ENCODE measurements at regions not wholly inside any gene's neighbourhood (a gene's known extent, or its start where the extent isn't known, plus 50 kb on each side); places are given as distances from the start of the nearest gene placed in this dataset.

DNA sequence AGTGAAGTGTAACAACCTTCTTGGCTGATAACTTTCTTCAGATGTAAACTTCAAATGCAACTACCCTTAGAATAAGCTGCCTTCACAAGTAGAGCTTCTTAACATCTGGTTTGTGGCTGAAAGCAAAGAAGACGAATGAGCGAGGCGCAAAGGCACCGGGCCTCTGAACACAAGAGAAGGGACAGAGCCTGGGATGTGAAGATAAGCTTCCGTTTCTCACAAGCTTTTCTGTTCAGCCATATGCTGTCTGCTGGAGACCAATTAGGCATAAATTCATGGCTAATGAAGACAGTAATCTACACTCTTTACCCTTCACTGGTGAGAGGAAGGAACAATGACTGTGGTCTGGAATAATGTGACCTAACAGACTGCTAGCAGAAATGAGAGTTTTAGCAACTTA, 195.2 kb downstream of the ATXN7L3B start:
- ChIA-PET CTCF (no interaction called here), POLR2A (no interaction called here)
- no peak for DNase-seq (ENCODE audit: low read depth)
- Histone ChIP-seq H3K4me3 (ENCODE audit: low read depth, low read length) (no peak overlapping the region), H3K27me3 (ENCODE audit: control insufficient read depth, insufficient read depth, low read length) (no peaks in the 10 kb centered on the region), H3K36me3 (ENCODE audit: control insufficient read depth, insufficient read depth, low read length) (no peaks in the 10 kb centered on the region)
- TF ChIP-seq, protein P1, sequence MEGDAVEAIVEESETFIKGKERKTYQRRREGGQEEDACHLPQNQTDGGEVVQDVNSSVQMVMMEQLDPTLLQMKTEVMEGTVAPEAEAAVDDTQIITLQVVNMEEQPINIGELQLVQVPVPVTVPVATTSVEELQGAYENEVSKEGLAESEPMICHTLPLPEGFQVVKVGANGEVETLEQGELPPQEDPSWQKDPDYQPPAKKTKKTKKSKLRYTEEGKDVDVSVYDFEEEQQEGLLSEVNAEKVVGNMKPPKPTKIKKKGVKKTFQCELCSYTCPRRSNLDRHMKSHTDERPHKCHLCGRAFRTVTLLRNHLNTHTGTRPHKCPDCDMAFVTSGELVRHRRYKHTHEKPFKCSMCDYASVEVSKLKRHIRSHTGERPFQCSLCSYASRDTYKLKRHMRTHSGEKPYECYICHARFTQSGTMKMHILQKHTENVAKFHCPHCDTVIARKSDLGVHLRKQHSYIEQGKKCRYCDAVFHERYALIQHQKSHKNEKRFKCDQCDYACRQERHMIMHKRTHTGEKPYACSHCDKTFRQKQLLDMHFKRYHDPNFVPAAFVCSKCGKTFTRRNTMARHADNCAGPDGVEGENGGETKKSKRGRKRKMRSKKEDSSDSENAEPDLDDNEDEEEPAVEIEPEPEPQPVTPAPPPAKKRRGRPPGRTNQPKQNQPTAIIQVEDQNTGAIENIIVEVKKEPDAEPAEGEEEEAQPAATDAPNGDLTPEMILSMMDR (IDR thresholded peaks at IDR 0.05; ENCODE audit: insufficient read depth, low read depth, low read length): no peak

DNA sequence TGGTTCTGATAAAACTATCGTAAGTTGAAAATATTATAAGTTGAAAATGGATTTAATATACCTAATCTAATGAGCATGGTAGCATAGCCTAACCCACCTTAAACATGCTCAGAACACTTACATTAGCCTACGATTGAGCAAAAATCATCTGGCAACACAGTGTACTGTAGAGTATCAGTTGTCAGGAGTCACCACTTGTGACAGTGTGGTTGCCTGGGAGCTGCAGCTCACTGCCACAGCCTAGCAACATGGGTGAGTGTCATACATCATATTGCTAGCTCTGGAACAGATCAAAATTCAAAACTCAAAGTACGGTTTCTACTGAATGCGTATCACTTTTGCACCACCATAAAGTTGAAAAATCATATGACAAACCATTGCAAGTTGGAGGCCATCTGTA, 203.5 kb downstream of the ATXN7L3B start:
- Histone ChIP-seq H3K36me3 (ENCODE audit: control insufficient read depth, insufficient read depth, low read length) (no peaks in the 10 kb centered on the region), H3K27me3 (ENCODE audit: control insufficient read depth, insufficient read depth, low read length) (no peaks in the 10 kb centered on the region), H3K4me3 (ENCODE audit: low read depth, low read length) (no peak overlapping the region)
- POLR2A ChIA-PET: interaction anchor here (0.6 kb wide), 1 partner anchor 1616 kb away, joined by 3 read pairs; no protein-coding TSS in a partner anchor
- CTCF ChIA-PET: no interaction called here
- TF ChIP-seq, protein P1 (IDR thresholded peaks at IDR 0.05; ENCODE audit: insufficient read depth, low read depth, low read length): no peak
- no peak for DNase-seq (ENCODE audit: low read depth)

DNA sequence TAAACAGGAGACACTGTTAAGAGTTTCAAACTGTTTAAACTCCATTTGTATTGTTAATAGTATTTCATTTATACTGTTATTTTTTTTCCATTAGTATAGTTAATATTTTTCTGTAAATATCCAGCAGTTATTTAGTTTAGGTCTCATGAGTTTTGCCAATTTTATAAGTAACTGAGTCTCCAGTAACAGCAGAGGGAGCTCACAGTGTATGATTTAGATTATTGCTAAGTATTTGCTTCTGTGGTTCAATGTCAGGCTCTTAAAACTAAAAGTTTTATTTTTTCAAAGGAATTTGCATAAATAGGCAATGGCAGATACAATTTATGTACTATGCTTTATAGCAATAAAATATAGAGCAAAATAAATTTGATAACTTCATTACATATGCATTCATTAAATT, 209.7 kb downstream of the ATXN7L3B start:
- Histone ChIP-seq H3K36me3 (ENCODE audit: control insufficient read depth, insufficient read depth, low read length) (no peaks in the 10 kb centered on the region), H3K4me3 (ENCODE audit: low read depth, low read length) (no peak overlapping the region), H3K27me3 (ENCODE audit: control insufficient read depth, insufficient read depth, low read length) (no peaks in the 10 kb centered on the region)
- no peak for DNase-seq (ENCODE audit: low read depth)
- CTCF ChIA-PET: no interaction called here
- TF ChIP-seq, protein P1 (IDR thresholded peaks at IDR 0.05; ENCODE audit: insufficient read depth, low read depth, low read length): no peak
- POLR2A ChIA-PET: no interaction called here

DNA sequence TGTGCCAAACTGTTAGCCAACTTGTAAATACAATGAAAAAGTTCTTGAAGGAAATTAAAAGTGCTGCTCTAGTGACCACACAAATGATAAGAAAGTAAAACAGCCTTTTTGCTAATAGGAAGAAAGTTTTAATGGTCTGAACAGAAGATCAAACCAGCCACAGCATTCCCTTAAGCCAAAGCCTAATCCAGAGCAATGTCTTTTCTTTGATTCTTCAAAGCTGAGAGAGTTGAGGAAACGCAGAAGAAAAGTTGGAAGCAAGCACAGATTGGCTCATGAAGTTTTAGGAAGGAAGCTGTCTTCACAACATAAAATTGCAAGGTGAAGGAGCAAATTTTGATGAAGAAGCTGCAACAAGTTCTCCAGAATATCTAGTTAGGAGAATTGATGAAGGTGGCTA, 213.8 kb downstream of the ATXN7L3B start:
- Histone ChIP-seq H3K36me3 (ENCODE audit: control insufficient read depth, insufficient read depth, low read length) (no peaks in the 10 kb centered on the region), H3K27me3 (ENCODE audit: control insufficient read depth, insufficient read depth, low read length) (no peaks in the 10 kb centered on the region), H3K4me3 (ENCODE audit: low read depth, low read length) (no peak overlapping the region)
- ChIA-PET POLR2A (no interaction called here), CTCF (no interaction called here)
- DNase-seq (ENCODE audit: low read depth): no peak
- TF ChIP-seq, protein P1 (IDR thresholded peaks at IDR 0.05; ENCODE audit: insufficient read depth, low read depth, low read length): no peak

DNA sequence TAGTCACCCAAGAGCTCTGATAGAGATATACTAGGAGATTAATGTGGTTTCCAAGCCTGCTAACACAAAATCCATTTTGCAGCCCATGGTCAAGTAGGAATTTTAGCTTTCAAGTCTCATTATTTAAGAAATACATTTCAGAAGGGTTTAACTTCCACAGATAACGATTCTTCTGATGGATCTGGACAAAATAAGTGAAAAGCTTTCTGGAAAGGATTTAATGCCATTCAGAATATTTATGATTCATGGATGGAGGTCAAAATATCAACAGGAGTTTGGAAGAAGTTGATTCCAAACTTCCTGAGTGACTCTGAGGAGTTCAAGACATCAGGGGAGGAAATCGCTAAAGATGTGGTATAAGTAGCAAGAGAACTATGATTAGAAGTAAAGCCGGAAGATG, 214.6 kb downstream of the ATXN7L3B start:
- CTCF ChIA-PET: no interaction called here
- Histone ChIP-seq H3K27me3 (ENCODE audit: control insufficient read depth, insufficient read depth, low read length) (no peaks in the 10 kb centered on the region), H3K36me3 (ENCODE audit: control insufficient read depth, insufficient read depth, low read length) (no peaks in the 10 kb centered on the region), H3K4me3 (ENCODE audit: low read depth, low read length) (no peak overlapping the region)
- TF ChIP-seq, protein P1 (IDR thresholded peaks at IDR 0.05; ENCODE audit: insufficient read depth, low read depth, low read length): no peak
- POLR2A ChIA-PET: no interaction called here
- no peak for DNase-seq (ENCODE audit: low read depth)

All from BJ (cell line).